Neural cell (in vitro differentiated cells): ENCODE measurements at regions not wholly inside any gene's neighbourhood (a gene's known extent, or its start where the extent isn't known, plus 50 kb on each side); places are given as distances from the start of the nearest gene placed in this dataset.

Experiments used
- H2AFZ ChIP-seq: fragments of 200-600, 300-800 bp; sonication (generic), shearing (Covaris generic); 2 replicates; pipeline ENCODE4 v1.6.0; 2014; ENCODE audit warnings: low read depth, mild to moderate bottlenecking, antibody characterized with exemption, low read length, moderate library complexity
- H3F3A ChIP-seq: fragments of 200-600 bp; shearing (Covaris generic); 2 replicates; pipeline ENCODE4 v1.6.1; 2016; ENCODE audit warnings: mild to moderate bottlenecking, moderate library complexity, mixed read lengths, antibody characterized with exemption, low read length; ENCODE audit not compliant: insufficient read depth, poor library complexity, severe bottlenecking
- H3K27ac ChIP-seq: fragments of 200-600, 300-800 bp; sonication (generic), shearing (Covaris generic); 2 replicates; pipeline ENCODE4 v1.5.1; 2014; ENCODE audit warnings: mild to moderate bottlenecking, low read length, moderate library complexity
- H3K27me3 ChIP-seq: fragments of 300-800, 200-600 bp; sonication (generic), shearing (Covaris generic); 2 replicates; pipeline ENCODE4 v1.6.0; 2014; ENCODE audit warnings: mild to moderate bottlenecking, low read depth, low read length, moderate library complexity; ENCODE audit not compliant: insufficient read depth
- H3K36me3 ChIP-seq: fragments of 300-800, 200-600 bp; sonication (generic), shearing (Covaris generic); 2 replicates; pipeline ENCODE4 v1.5.1; 2014; ENCODE audit warnings: mild to moderate bottlenecking, antibody characterized with exemption, low read length, moderate library complexity; ENCODE audit not compliant: insufficient read depth
- H3K4me2 ChIP-seq: fragments of 300-800, 200-600 bp; sonication (generic), shearing (Covaris generic); 2 replicates; pipeline ENCODE4 v1.6.0; 2014; ENCODE audit warnings: mild to moderate bottlenecking, low read length
- H3K4me3 ChIP-seq: fragments of 300-800, 200-600 bp; sonication (generic), shearing (Covaris generic); 2 replicates; pipeline ENCODE4 v1.5.1; 2014; ENCODE audit warnings: mild to moderate bottlenecking, low read length, moderate library complexity
- H3K79me2 ChIP-seq: fragments of 200-600 bp; shearing (Covaris generic); replicated peaks from 2 replicates; pipeline ENCODE4 v1.6.0; 2014; ENCODE audit warnings: mild to moderate bottlenecking, low read length, moderate library complexity; ENCODE audit not compliant: insufficient read depth
- H3K9ac ChIP-seq: fragments of 300-800, 200-600 bp; sonication (generic), shearing (Covaris generic); 2 replicates; pipeline ENCODE4 v1.6.1; 2016; ENCODE audit warnings: mild to moderate bottlenecking, low read length, mixed read lengths
- H3K9me2 ChIP-seq: fragments of 200-600 bp; shearing (Covaris generic); 2 replicates; pipeline ENCODE4 v1.6.1; 2016; ENCODE audit warnings: mild to moderate bottlenecking, low read length, mixed read lengths; ENCODE audit not compliant: insufficient read depth
- H3K9me3 ChIP-seq: fragments of 200-600, 300-800 bp; sonication (generic), shearing (Covaris generic); 2 replicates; pipeline ENCODE4 v1.6.1; 2016; ENCODE audit warnings: mild to moderate bottlenecking, mixed run types, low read length, moderate library complexity, mixed read lengths
- H4K20me1 ChIP-seq: fragments of 200-600 bp; shearing (Covaris generic); 2 replicates; pipeline ENCODE4 v1.6.1; 2016; ENCODE audit warnings: mild to moderate bottlenecking, mixed run types; ENCODE audit not compliant: insufficient read depth
- EP300 ChIP-seq: fragments of 450-650 bp; conservative IDR thresholded peaks from 2 replicates; pipeline ENCODE4 v1.6.1; 2014; ENCODE audit warnings: antibody characterized with exemption, mild to moderate bottlenecking, moderate library complexity; ENCODE audit not compliant: poor library complexity, severe bottlenecking
- EZH2 ChIP-seq: fragments of 200-600, 300-800 bp; shearing (Covaris generic), sonication (generic); IDR thresholded peaks from 2 replicates; pipeline ENCODE4 v1.6.1; 2014; ENCODE audit warnings: antibody characterized with exemption, low read length, borderline replicate concordance, mild to moderate bottlenecking; ENCODE audit not compliant: insufficient read depth, poor library complexity, severe bottlenecking
- MXI1 ChIP-seq: fragments of 450-650 bp; conservative IDR thresholded peaks from 2 replicates; pipeline ENCODE4 v1.6.1; 2014; ENCODE audit warnings: antibody characterized with exemption, mild to moderate bottlenecking; ENCODE audit not compliant: poor library complexity, severe bottlenecking
- POLR2AphosphoS5 ChIP-seq: IDR thresholded peaks from 2 replicates; pipeline ENCODE4 v1.6.1; 2012
- RAD21 ChIP-seq: fragments of 450-650 bp; conservative IDR thresholded peaks from 2 replicates; pipeline ENCODE4 v1.6.1; 2014; ENCODE audit warnings: antibody characterized with exemption, mild to moderate bottlenecking, moderate library complexity
- REST ChIP-seq: IDR thresholded peaks from 2 replicates; pipeline ENCODE4 v1.6.1; 2012; ENCODE audit warnings: borderline replicate concordance
- SMC3 ChIP-seq: fragments of 450-650 bp; conservative IDR thresholded peaks from 2 replicates; pipeline ENCODE4 v1.6.1; 2014; ENCODE audit warnings: antibody characterized with exemption, mild to moderate bottlenecking, moderate library complexity; ENCODE audit not compliant: poor library complexity
- TAF1 ChIP-seq: IDR thresholded peaks from 2 replicates; pipeline ENCODE4 v1.6.1; 2012; ENCODE audit warnings: low read depth
- TF ChIP-seq, protein P1 (sequence below): fragments of 450-650 bp; IDR thresholded peaks from 2 replicates; pipeline ENCODE4 v1.5.1; 2014; ENCODE audit warnings: antibody characterized with exemption, mild to moderate bottlenecking, moderate library complexity; ENCODE audit not compliant: poor library complexity, severe bottlenecking

DNA sequence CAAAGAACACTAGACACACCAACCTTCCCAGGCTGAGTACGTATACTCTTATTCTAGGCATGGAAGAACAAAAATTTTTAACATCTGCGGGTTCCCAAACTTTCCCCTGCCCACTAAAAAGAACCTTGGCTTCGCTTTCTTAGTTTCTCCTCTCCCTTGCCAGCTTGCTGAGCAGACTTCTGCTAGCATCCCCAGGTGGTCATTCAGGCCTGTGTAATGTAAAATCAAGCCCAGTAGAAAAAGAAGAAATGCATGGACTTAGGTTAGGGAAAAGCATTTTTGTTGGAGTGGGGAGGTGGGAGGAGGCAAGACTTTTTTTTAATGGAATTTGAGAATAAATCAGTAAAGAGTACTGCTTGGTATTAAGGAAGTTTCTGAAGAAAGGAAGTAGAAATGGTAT, 331.0 kb upstream of the TLE4 start:
- Histone ChIP-seq H2AFZ (no peak overlapping the region), H3K79me2 (no peaks in the 10 kb centered on the region), H3K4me2 (no peak overlapping the region)

GRCh38 chr9:79242489-79242888, 329.3 kb upstream of the TLE4 start:
- H3K27me3 ChIP-seq, result no peaks in the 10 kb centered on the region
- no peaks in the 10 kb centered on the region for H3K9me3 ChIP-seq
- no peaks in the 10 kb centered on the region for H3K36me3 ChIP-seq
- no peak overlapping the region for H3K4me2 ChIP-seq
- H3K9ac ChIP-seq, result no peak overlapping the region
- H3F3A ChIP-seq, result no peaks in the 10 kb centered on the region
- no peaks in the 10 kb centered on the region for H3K9me2 ChIP-seq
- H2AFZ ChIP-seq, result no peak overlapping the region
- H3K79me2 ChIP-seq, result no peaks in the 10 kb centered on the region
- H4K20me1 ChIP-seq, result no peaks in the 10 kb centered on the region
- no peak overlapping the region for H3K27ac ChIP-seq
- H3K4me3 ChIP-seq, result no peak overlapping the region
- peak; percentile 48 for TF ChIP-seq POLR2AphosphoS5
- no peak for TF ChIP-seq RAD21

More for the DNA sequence above, 331.0 kb upstream of the TLE4 start:
- Histone ChIP-seq H3K36me3 (no peaks in the 10 kb centered on the region), H3F3A (no peaks in the 10 kb centered on the region), H3K4me3 (no peak overlapping the region), H3K9me2 (no peaks in the 10 kb centered on the region), H3K27ac (no peak overlapping the region), H3K27me3 (no peaks in the 10 kb centered on the region), H3K9ac (no peak overlapping the region), H4K20me1 (no peaks in the 10 kb centered on the region), H3K9me3 (peaks cover 3% of the 10 kb centered on the region)
- TF ChIP-seq, protein P1, sequence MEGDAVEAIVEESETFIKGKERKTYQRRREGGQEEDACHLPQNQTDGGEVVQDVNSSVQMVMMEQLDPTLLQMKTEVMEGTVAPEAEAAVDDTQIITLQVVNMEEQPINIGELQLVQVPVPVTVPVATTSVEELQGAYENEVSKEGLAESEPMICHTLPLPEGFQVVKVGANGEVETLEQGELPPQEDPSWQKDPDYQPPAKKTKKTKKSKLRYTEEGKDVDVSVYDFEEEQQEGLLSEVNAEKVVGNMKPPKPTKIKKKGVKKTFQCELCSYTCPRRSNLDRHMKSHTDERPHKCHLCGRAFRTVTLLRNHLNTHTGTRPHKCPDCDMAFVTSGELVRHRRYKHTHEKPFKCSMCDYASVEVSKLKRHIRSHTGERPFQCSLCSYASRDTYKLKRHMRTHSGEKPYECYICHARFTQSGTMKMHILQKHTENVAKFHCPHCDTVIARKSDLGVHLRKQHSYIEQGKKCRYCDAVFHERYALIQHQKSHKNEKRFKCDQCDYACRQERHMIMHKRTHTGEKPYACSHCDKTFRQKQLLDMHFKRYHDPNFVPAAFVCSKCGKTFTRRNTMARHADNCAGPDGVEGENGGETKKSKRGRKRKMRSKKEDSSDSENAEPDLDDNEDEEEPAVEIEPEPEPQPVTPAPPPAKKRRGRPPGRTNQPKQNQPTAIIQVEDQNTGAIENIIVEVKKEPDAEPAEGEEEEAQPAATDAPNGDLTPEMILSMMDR, result no peak
- no peak for TF ChIP-seq RAD21
- no peak for TF ChIP-seq EZH2
- no peak for TF ChIP-seq POLR2AphosphoS5
- TF ChIP-seq MXI1, result no peak
- TF ChIP-seq TAF1, result no peak
- no peak for TF ChIP-seq EP300
- no peak for TF ChIP-seq REST
- TF ChIP-seq SMC3, result no peak

DNA sequence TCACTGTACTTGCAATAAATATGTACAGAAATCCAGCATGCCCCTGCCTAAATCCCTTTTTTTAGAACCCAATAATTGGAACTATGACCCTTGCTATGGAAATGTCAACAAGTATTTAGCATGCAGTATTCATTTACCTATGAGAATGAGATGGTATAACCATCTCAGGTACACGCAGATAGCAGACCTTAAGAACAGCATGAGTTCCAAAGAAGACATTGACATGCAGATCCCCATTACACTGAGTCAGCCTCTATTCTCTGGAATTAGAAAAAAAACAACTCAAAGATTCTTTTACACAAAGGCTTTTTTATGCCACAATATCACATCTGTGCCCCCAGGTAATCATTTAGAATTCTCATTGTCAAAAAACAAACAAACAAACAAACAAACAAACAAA, 325.6 kb upstream of the TLE4 start:
- Histone ChIP-seq H3K9ac (no peak overlapping the region), H3K79me2 (no peaks in the 10 kb centered on the region), H4K20me1 (no peaks in the 10 kb centered on the region), H3K27me3 (no peaks in the 10 kb centered on the region), H2AFZ (no peak overlapping the region), H3K4me3 (no peak overlapping the region), H3K9me3 (no peaks in the 10 kb centered on the region), H3K27ac (no peak overlapping the region), H3F3A (no peaks in the 10 kb centered on the region), H3K9me2 (no peaks in the 10 kb centered on the region), H3K4me2 (no peak overlapping the region), H3K36me3 (no peaks in the 10 kb centered on the region)
- TF ChIP-seq, protein P1, result no peak
- TF ChIP-seq MXI1 (no peak), EP300 (no peak), TAF1 (no peak), POLR2AphosphoS5 (no peak), EZH2 (no peak), REST (no peak), SMC3 (no peak), RAD21 (no peak)
